Right lobe of liver (tissue), 4 donors: ENCODE measurements at regions not wholly inside any gene's neighbourhood (a gene's known extent, or its start where the extent isn't known, plus 50 kb on each side); places are given as distances from the start of the nearest gene placed in this dataset.

Experiments used
- POLR2A ChIP-seq: fragments of 450-650 bp; IDR thresholded peaks from one replicate; pipeline ENCODE4 v1.6.1; 2017; ENCODE audit warnings: antibody characterized with exemption, mild to moderate bottlenecking
- TF ChIP-seq, protein P1 (sequence below), 4 donors: fragments of 200-600 bp in 3 of 4; fragments of 450-650 bp in 1 of 4; IDR thresholded peaks; one replicate each; pipeline versions ENCODE4 v1.5.1 to v1.8.0; 2016 to 2022; ENCODE audit warnings: antibody characterized with exemption in 4 of 4, mild to moderate bottlenecking in 2 of 4
- donor health status: DM: no; HTN: no; CAD: no.
- donor health status: DM: no; HTN: no; CAD: no.
- donor health status: DM: no; HTN: yes; CAD: no.

DNA sequence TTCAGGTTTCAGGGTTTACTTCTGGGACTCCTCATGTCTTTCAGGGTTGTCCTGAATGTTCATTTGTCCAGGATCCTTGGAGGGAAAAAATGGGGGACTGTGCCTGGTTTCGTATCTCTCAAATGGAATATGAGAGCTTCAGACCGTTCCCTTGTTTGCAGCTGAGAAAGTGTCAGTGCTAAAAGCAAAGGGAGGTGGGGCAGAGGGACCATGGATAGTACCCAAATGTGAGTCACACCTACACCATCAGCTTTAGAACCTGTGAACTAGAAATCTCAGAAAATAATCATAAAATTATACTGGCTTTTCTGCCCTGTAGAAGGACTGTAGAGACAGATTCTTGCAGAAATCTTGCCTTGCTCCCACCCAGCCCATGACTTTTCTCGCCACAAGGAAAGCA is 84.3 kb upstream of the TAF11L2 start:
- TF ChIP-seq, protein P1, sequence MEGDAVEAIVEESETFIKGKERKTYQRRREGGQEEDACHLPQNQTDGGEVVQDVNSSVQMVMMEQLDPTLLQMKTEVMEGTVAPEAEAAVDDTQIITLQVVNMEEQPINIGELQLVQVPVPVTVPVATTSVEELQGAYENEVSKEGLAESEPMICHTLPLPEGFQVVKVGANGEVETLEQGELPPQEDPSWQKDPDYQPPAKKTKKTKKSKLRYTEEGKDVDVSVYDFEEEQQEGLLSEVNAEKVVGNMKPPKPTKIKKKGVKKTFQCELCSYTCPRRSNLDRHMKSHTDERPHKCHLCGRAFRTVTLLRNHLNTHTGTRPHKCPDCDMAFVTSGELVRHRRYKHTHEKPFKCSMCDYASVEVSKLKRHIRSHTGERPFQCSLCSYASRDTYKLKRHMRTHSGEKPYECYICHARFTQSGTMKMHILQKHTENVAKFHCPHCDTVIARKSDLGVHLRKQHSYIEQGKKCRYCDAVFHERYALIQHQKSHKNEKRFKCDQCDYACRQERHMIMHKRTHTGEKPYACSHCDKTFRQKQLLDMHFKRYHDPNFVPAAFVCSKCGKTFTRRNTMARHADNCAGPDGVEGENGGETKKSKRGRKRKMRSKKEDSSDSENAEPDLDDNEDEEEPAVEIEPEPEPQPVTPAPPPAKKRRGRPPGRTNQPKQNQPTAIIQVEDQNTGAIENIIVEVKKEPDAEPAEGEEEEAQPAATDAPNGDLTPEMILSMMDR (IDR thresholded peaks at IDR 0.05), result no peak
- TF ChIP-seq POLR2A, result no peak
